Fibroblast of lung (primary cell): ENCODE measurements at regions not wholly inside any gene's neighbourhood (a gene's known extent, or its start where the extent isn't known, plus 50 kb on each side); places are given as distances from the start of the nearest gene placed in this dataset.

Experiments used
- EZH2 ChIP-seq: IDR thresholded peaks from 2 replicates; pipeline ENCODE4 v1.5.1; 2012; ENCODE audit warnings: low read length, control low read depth, mild to moderate bottlenecking; ENCODE audit errors: missing control alignments
- TF ChIP-seq, protein P1 (sequence below), 2 donors: IDR thresholded peaks in 1 of 2; conservative IDR thresholded peaks in 1 of 2; 1 replicate in 1 of 2; 2 replicates in 1 of 2; pipeline ENCODE4 v1.5.1; 2011 to 2012; ENCODE audit warnings: low read length in 2 of 2, control low read depth in 1 of 2, inconsistent platforms in 1 of 2, low read depth in 1 of 2, mild to moderate bottlenecking in 1 of 2

DNA sequence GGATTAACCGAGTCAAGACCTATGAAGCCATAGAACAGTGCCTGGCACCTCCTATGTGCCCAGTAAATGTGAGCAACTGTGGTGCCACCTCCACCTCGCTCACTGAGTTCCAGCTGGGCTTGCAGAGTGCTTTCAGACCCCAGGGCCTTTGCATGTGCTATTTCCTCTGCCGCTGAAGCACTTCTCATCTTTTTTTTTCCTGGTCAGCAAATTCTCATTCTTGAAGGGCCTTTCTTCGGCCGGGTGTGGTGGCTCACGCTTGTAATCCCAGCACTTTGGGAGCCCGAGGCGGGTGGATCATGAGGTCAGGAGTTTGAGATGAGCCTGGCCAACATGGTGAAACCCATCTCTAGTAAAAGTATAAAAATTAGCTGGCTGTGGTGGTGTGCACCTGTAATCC lies 76.5 kb downstream of the MSX1 start:
- TF ChIP-seq, protein P1, sequence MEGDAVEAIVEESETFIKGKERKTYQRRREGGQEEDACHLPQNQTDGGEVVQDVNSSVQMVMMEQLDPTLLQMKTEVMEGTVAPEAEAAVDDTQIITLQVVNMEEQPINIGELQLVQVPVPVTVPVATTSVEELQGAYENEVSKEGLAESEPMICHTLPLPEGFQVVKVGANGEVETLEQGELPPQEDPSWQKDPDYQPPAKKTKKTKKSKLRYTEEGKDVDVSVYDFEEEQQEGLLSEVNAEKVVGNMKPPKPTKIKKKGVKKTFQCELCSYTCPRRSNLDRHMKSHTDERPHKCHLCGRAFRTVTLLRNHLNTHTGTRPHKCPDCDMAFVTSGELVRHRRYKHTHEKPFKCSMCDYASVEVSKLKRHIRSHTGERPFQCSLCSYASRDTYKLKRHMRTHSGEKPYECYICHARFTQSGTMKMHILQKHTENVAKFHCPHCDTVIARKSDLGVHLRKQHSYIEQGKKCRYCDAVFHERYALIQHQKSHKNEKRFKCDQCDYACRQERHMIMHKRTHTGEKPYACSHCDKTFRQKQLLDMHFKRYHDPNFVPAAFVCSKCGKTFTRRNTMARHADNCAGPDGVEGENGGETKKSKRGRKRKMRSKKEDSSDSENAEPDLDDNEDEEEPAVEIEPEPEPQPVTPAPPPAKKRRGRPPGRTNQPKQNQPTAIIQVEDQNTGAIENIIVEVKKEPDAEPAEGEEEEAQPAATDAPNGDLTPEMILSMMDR (conservative IDR thresholded peaks at IDR 0.05 in 1 of 2, IDR thresholded peaks at IDR 0.05 in 1 of 2; ENCODE audit: low read depth in 1 of 2, low read length in 2 of 2) = no peak
- TF ChIP-seq EZH2 = no peak
